K562 (cell line): ENCODE measurements at regions not wholly inside any gene's neighbourhood (a gene's known extent, or its start where the extent isn't known, plus 50 kb on each side); places are given as distances from the start of the nearest gene placed in this dataset.

ENCODE experiments used
- ERF ChIP-seq: fragments of 450-650 bp; formaldehyde crosslinking; IDR thresholded peaks from 2 replicates; pipeline ENCODE4 v1.4.0; 2020; ENCODE audit warnings: mild to moderate bottlenecking, mixed read lengths
- HCFC1 ChIP-seq: IDR thresholded peaks from 2 replicates; pipeline ENCODE4 v1.6.1; 2012; ENCODE audit warnings: low read depth, low read length, improper control_type of control experiment
- HDAC3 ChIP-seq: fragments of 450-650 bp; IDR thresholded peaks from 2 replicates; pipeline ENCODE4 v1.6.1; 2018; ENCODE audit warnings: borderline replicate concordance, mild to moderate bottlenecking, moderate library complexity; ENCODE audit not compliant: partially characterized antibody
- KDM1A ChIP-seq, 2 experiments: fragments of 450-650 bp; IDR thresholded peaks; 2 replicates each; pipeline ENCODE4 v1.6.1; 2016; ENCODE audit warnings: mild to moderate bottlenecking in 2 of 2
- SP1 ChIP-seq: sonication (generic); formaldehyde crosslinking; IDR thresholded peaks from 2 replicates; pipeline ENCODE4 v1.8.1; 2022; ENCODE audit warnings: mild to moderate bottlenecking, missing genetic modification reagents
- TBL1XR1 ChIP-seq, 2 experiments: IDR thresholded peaks; 2 replicates each; pipeline ENCODE4 v1.6.1; 2012; ENCODE audit warnings: improper control_type of control experiment in 2 of 2, low read length in 2 of 2, mild to moderate bottlenecking in 1 of 2

DNA sequence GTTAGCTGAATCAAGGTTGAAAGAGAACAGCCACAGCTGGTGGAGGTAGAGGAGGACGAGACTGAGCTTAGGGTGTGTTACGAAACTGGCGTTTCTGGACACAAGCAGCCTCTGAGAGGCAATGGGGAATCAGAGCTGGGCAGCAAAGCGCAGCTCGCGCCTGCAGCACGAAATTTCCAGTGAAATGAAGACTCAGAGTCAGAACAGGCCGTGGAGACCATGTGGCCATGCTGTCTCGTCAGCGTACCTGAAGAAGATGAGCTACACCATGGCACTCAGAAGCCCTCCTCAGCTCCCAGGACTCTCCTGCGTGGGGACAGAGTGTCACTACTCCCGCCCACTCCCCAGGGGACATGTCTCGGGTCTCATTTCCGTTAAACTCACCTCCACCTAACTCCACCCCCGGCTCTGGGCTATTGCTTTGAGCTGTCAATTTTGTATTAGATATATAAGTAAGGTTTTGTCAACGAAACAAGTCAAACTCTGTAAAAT lies 256.9 kb downstream of the ERMARD start:
- no peak for TF ChIP-seq SP1 (CRISPR knock-in tag)
- TF ChIP-seq TBL1XR1 (IDR thresholded peaks at IDR 0.05; ENCODE audit: low read length in 2 of 2) = no peak
- no peak for TF ChIP-seq KDM1A (IDR thresholded peaks at IDR 0.05)
- TF ChIP-seq ERF (CRISPR knock-in tag) = no peak
- TF ChIP-seq HDAC3 = no peak
- TF ChIP-seq HCFC1 = no peak
